ENCODE measurements at regions not wholly inside any gene's neighbourhood (a gene's known extent, or its start where the extent isn't known, plus 50 kb on each side); places are given as distances from the start of the nearest gene placed in this dataset.

- Mint-ChIP-seq H3K36me3 (ENCODE audit: low read depth, unreplicated experiment) (no peaks in the 10 kb centered on the region), H3K4me1 (ENCODE audit: low read depth, unreplicated experiment) (peaks cover 3% of the 10 kb centered on the region), H3K4me3 (ENCODE audit: unreplicated experiment) (no peak overlapping the region), H3K9me3 (ENCODE audit: unreplicated experiment) (no peaks in the 10 kb centered on the region), H3K27ac (ENCODE audit: unreplicated experiment) (no peak overlapping the region), H3K27me3 (ENCODE audit: low read depth, unreplicated experiment) (peaks cover 1% of the 10 kb centered on the region)
- Histone ChIP-seq H2AFZ (ENCODE audit: low read depth, low read length) (no peak overlapping the region), H3K4me1 (ENCODE audit: insufficient read depth, low read length) (no peaks in the 10 kb centered on the region), H3K9ac (ENCODE audit: low read length) (no peak overlapping the region), H3K27ac (ENCODE audit: low read depth, low read length) (no peak overlapping the region), H3K27me3 (ENCODE audit: insufficient read depth, low read length) (no peaks in the 10 kb centered on the region), H3K9me3 (ENCODE audit: insufficient read depth, low read depth, low read length) (no peaks in the 10 kb centered on the region), H4K20me1 (ENCODE audit: insufficient read depth, low read length) (no peaks in the 10 kb centered on the region), H3K4me3 (ENCODE audit: insufficient read depth, low read depth, low read length) (no peak overlapping the region), H3K79me2 (ENCODE audit: insufficient read depth, low read length) (no peaks in the 10 kb centered on the region), H3K4me2 (ENCODE audit: low read length) (no peak overlapping the region), H3K36me3 (ENCODE audit: insufficient read depth, low read length) (no peaks in the 10 kb centered on the region)
- FAIRE-seq (no peak), DNase-seq (ENCODE audit: low read depth) (no peak)
- no peak for TF ChIP-seq EZH2 (IDR thresholded peaks at IDR 0.05; ENCODE audit: insufficient read depth, low read length)
- TF ChIP-seq CTCF (IDR thresholded peaks at IDR 0.05; ENCODE audit: insufficient read depth, low read depth, low read length): no peak
These were observed 756.8 kb downstream of the IGSF11 start for GRCh38 chr3:118277814-118278213.

GRCh38 chr3:118292841-118293240, 741.8 kb downstream of the IGSF11 start:
- Histone ChIP-seq H3K27me3 (ENCODE audit: insufficient read depth, low read length) (no peaks in the 10 kb centered on the region), H3K9me3 (ENCODE audit: insufficient read depth, low read depth, low read length) (no peaks in the 10 kb centered on the region), H3K79me2 (ENCODE audit: insufficient read depth, low read length) (no peaks in the 10 kb centered on the region), H3K4me1 (ENCODE audit: insufficient read depth, low read length) (no peaks in the 10 kb centered on the region), H3K36me3 (ENCODE audit: insufficient read depth, low read length) (no peaks in the 10 kb centered on the region), H3K4me3 (ENCODE audit: insufficient read depth, low read depth, low read length) (no peak overlapping the region), H2AFZ (ENCODE audit: low read depth, low read length) (no peak overlapping the region), H3K9ac (ENCODE audit: low read length) (no peak overlapping the region), H3K27ac (ENCODE audit: low read depth, low read length) (no peak overlapping the region), H3K4me2 (ENCODE audit: low read length) (no peak overlapping the region), H4K20me1 (ENCODE audit: insufficient read depth, low read length) (no peaks in the 10 kb centered on the region)
- no peaks in the 10 kb centered on the region for H3K4me1 Mint-ChIP-seq (ENCODE audit: low read depth, unreplicated experiment)
- no peak overlapping the region for H3K27ac Mint-ChIP-seq (ENCODE audit: unreplicated experiment)
- no peak overlapping the region for H3K4me3 Mint-ChIP-seq (ENCODE audit: unreplicated experiment)
- no peak for DNase-seq (ENCODE audit: low read depth)
- H3K27me3 Mint-ChIP-seq (ENCODE audit: low read depth, unreplicated experiment): no peaks in the 10 kb centered on the region
- TF ChIP-seq EZH2 (IDR thresholded peaks at IDR 0.05; ENCODE audit: insufficient read depth, low read length) (no peak), CTCF (IDR thresholded peaks at IDR 0.05; ENCODE audit: insufficient read depth, low read depth, low read length) (no peak)
- FAIRE-seq: no peak
- H3K36me3 Mint-ChIP-seq (ENCODE audit: low read depth, unreplicated experiment): no peaks in the 10 kb centered on the region
- no peaks in the 10 kb centered on the region for H3K9me3 Mint-ChIP-seq (ENCODE audit: unreplicated experiment)

GRCh38 chr3:118298133-118298532, 736.5 kb downstream of the IGSF11 start:
- no peak overlapping the region for H3K4me2 ChIP-seq (ENCODE audit: low read length)
- H4K20me1 ChIP-seq (ENCODE audit: insufficient read depth, low read length): no peaks in the 10 kb centered on the region
- DNase-seq (ENCODE audit: low read depth) (no peak), FAIRE-seq (no peak)
- no peak overlapping the region for H2AFZ ChIP-seq (ENCODE audit: low read depth, low read length)
- no peak overlapping the region for H3K9ac ChIP-seq (ENCODE audit: low read length)
- no peaks in the 10 kb centered on the region for H3K27me3 ChIP-seq (ENCODE audit: insufficient read depth, low read length)
- no peaks in the 10 kb centered on the region for H3K36me3 ChIP-seq (ENCODE audit: insufficient read depth, low read length)
- Mint-ChIP-seq H3K36me3 (ENCODE audit: low read depth, unreplicated experiment) (no peaks in the 10 kb centered on the region), H3K4me1 (ENCODE audit: low read depth, unreplicated experiment) (no peaks in the 10 kb centered on the region), H3K27me3 (ENCODE audit: low read depth, unreplicated experiment) (no peaks in the 10 kb centered on the region), H3K27ac (ENCODE audit: unreplicated experiment) (no peak overlapping the region), H3K9me3 (ENCODE audit: unreplicated experiment) (no peaks in the 10 kb centered on the region), H3K4me3 (ENCODE audit: unreplicated experiment) (no peak overlapping the region)
- H3K4me1 ChIP-seq (ENCODE audit: insufficient read depth, low read length): no peaks in the 10 kb centered on the region
- TF ChIP-seq EZH2 (IDR thresholded peaks at IDR 0.05; ENCODE audit: insufficient read depth, low read length) (no peak), CTCF (IDR thresholded peaks at IDR 0.05; ENCODE audit: insufficient read depth, low read depth, low read length) (no peak)
- no peak overlapping the region for H3K27ac ChIP-seq (ENCODE audit: low read depth, low read length)
- no peaks in the 10 kb centered on the region for H3K9me3 ChIP-seq (ENCODE audit: insufficient read depth, low read depth, low read length)
- H3K79me2 ChIP-seq (ENCODE audit: insufficient read depth, low read length): no peaks in the 10 kb centered on the region
- H3K4me3 ChIP-seq (ENCODE audit: insufficient read depth, low read depth, low read length): no peak overlapping the region

Data from astrocyte (in vitro differentiated cells and primary cell).